GM18508 (cell line): ENCODE measurements at regions not wholly inside any gene's neighbourhood (a gene's known extent, or its start where the extent isn't known, plus 50 kb on each side); places are given as distances from the start of the nearest gene placed in this dataset.
"Not testable (repeated sequence)": the region's sequence is repeated elsewhere in the genome, so short reads cannot be mapped to it uniquely, and the experiment has no call there.

Source experiments
- ATAC-seq: cut with Tn5 transposase; IDR thresholded peaks from one replicate; pipeline ENCODE4 v1.9.1; 2021; ENCODE audit warnings: moderate number of reproducible peaks; ENCODE audit not compliant: insufficient read depth, unreplicated experiment

- ATAC-seq = no peak
Observed at GRCh38 chr16:17568239-17568638, 97.5 kb upstream of the XYLT1 start.

GRCh38 chr16:17567455-17567854 is 96.7 kb upstream of the XYLT1 start:
- no peak for ATAC-seq

GRCh38 chr16:17566656-17567450 is 96.1 kb upstream of the XYLT1 start:
- no peak for ATAC-seq

DNA sequence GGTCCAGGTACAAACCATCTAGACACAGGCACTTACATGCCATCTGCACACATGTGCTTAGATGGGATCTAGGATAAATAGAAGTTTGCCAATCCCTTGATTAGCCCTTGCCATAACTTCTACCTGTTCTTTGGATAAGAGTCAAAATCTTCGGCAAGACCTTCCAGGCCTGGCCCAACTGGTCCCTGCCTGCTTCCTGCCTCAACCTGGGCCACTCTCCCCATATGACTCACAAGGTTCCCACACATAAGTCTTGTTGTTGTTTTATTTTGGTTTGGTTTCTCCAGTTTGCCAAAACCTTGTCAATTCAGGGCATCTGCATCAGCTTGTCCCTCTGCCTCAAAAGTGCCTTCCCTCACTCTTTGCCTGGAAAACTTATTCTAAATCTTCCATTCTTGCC is 95.3 kb upstream of the XYLT1 start:
- no peak for ATAC-seq

GRCh38 chr16:17565605-17566004 is 94.8 kb upstream of the XYLT1 start:
- ATAC-seq = no peak

DNA sequence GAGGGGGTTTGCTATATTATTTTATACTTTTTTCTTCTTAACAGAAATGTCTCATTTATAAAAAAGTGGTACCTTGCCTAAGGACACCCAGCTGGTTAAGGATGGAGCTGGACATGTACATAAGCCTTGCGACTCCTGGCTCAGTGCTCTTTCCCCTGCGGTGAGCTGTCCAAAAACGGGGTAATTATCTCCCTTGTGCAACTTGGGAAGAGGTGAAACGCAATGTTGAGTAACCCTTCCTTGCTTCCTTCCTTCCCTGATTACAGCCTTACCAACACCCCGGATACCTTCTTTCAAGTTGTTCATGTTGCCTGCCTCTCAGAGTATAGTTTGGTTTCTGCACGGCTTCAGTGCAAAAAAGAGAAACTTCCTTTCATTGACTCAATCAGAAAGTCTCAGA is 94.1 kb upstream of the XYLT1 start:
- ATAC-seq = no peak

DNA sequence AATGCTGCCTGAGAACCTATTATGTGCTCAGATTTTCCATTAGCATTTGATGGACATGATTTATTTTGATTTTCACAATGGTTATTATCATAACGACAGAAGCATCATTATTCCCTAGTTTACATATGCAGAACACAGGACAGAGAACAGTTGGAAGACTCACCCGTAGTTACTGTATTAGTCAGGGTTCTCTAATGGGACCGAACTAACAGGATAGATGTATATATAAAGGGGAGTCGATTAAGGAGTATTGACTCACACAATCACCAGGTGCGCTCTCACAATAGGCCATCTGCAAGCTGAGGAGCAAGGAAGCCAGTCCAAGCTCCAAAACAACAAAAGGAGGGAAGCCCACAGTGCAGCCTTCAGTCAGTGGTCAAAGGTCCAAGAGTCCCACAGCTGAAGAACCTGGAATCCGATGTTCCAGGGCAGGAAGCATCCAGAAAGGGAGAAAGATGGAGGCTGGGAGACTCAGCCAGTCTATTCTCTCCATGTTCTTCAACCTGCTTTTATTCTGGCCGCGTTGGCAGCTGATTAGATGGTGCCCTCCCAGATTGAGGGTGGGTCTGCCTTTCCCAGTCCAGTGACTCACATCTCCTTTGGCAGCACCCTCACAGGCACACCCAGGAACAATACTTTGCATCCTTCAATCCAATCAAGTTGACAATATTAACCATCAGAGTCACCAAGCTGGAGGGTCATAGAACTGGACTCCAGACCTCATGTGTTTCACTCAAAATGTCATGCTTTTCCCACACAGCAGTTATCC is 92.7 kb upstream of the XYLT1 start:
- no peak for ATAC-seq

DNA sequence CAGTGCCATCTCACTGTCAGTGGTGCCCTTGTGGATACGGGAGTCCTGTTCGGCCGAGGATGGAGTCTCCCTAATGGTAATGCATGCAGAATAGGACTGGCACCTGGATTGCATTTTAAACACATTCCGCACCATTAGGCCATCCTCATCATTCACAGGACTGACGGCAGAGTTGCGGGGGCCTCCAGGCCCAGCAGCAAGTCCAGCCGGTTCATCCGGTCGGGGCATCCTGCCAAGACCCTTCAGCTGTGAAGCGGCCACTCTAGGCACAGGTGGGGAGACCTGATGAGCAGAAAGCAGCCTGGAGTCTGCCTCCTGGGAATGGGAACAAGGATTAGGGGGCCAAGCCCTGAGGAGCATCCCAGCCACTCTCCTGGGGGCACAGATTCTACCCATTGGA is 90.3 kb upstream of the XYLT1 start:
- ATAC-seq = no peak

DNA sequence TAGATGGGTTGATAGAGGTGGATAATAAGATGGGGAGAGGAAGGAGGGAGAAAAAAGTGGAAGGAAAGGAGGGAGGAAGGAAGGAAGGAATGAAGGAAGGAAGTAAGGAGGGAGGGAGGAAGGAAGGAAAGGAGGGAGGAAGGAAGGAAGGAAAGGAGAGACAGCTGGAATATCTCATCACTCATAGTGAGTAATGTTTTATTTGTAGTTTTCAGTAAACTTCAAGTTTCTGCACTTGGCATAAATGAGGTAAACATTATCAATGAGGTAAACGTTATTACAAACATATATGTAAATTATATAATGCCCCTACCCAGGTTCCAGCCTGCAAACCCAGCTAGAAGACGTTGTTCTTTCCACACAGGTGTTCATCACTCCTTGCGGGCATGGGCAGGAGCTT is 89.8 kb upstream of the XYLT1 start:
- no peak for ATAC-seq

- ATAC-seq = no peak
Observed at GRCh38 chr16:17559394-17559793, 88.6 kb upstream of the XYLT1 start.

GRCh38 chr16:17557949-17558348 is 87.2 kb upstream of the XYLT1 start:
- no peak for ATAC-seq

DNA sequence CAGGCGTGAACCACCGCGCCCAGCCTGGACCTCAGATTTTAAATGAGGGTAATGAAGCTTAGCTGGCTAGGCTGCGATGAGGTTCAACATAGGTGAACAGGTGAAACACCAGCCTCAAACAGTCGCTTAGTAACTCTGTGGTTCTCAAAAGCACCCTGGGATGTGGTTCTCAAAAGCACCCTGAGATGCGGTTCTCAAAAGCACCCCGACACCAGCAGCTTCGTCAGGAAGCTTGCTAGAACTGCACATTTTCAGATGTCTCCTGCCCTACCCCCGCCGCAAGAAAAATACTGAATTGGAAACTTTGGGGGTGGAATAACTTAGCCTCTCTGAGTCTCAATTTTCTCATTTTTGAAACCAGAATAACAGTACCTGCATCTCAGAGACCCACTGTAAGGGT is 86.7 kb upstream of the XYLT1 start:
- no peak for ATAC-seq

DNA sequence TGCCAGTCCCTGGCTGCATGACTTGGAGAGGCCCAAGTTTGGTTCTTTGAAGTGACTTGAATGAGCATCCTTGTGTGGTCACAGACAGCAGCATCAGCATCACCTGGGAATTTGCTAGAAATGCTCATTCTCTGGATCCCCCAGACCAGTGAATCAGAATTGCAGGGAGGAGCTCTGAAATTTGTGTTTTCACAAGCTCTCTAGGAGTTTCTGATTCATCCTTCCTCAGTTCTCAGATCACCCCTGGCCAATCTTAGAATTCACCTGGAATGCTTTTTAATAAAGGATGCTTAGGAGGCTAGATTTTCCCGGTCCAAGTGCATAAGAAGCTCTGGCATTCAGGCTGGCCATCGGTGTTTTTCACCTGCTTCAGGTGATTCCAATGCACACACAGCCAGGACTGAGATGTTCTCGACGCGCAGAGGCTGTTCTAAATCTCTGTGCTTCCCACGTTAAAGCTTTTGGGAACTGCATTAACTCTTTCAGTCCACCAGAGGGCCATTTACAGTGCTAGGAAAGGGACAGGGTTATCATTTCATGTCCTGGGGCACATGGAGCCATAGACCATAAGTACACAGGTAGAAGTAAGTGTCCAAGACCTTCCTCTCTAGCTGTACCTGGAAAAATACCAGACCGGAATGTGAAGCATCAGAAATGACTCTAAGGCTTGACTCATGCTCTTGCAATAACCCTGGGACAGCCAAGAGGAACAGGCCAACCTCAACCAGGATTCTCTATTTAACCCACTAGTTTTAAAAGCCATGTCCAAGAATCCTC is 85.7 kb upstream of the XYLT1 start:
- no peak for ATAC-seq

- ATAC-seq = no peak
Observed at GRCh38 chr16:17555176-17555575, 84.4 kb upstream of the XYLT1 start.

GRCh38 chr16:17552351-17552750 is 81.6 kb upstream of the XYLT1 start:
- ATAC-seq = no peak

GRCh38 chr16:17551682-17552081 is 80.9 kb upstream of the XYLT1 start:
- not testable (repeated sequence) for ATAC-seq

DNA sequence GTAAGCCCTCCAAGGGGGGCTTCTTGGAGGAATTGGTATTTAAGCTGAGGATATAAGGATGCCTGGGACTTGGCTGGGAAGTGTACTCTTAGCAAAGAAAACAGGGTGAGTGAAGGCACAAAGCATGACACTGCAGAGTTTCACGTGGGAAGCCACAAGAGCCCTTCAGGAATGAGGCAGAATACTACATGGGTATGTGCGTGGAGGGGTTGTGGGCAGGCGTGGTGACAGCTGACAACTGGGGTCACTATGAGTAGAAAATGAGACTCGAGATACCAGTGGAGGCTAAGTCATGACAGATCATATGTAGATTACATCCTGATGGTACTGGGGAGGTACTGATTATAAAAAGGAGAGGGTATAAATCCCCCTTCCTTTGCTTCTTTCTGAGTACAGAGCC is 78.1 kb upstream of the XYLT1 start:
- ATAC-seq = no peak

GRCh38 chr16:17544785-17545184 is 74.0 kb upstream of the XYLT1 start:
- no peak for ATAC-seq

- ATAC-seq = no peak
Observed at GRCh38 chr16:17544304-17544703, 73.5 kb upstream of the XYLT1 start.

DNA sequence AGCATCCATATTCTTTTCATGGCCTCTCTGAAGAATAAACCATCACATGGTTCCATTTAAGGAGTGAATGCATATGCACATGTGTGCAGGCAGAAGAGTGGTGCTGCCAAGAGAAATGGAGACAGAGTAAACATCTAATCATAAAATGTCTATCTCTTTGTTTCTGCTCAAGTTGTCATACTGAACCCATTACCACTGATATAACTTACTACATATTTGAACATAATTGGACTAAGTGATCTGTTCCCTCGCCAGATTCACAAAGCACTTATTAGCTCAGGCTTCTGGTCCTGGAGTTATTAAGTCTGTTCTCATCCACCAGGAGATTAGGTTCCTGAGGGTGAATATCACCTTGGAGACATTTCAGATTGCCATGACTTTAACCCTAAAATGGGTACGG is 72.3 kb upstream of the XYLT1 start:
- no peak for ATAC-seq

DNA sequence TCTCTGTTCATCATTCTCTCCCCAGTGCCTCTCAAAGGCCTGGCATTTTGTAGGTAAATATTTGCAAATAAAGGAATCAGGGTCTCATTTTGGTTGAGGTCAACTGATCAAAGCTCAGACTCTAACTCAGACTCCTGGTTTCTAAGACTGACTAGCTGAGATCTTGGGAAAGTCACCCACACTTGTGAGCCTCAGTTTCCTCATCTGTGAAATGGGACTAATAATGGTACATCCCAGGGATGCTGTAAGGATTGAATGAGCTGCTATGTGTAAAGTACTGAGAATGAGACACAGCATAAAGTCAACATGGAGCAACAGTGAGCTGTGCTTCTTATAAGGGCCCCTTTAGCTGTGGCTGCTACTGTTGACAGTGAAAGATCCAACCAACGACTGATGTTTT is 70.6 kb upstream of the XYLT1 start:
- no peak for ATAC-seq
